ENCODE measurements at regions not wholly inside any gene's neighbourhood (a gene's known extent, or its start where the extent isn't known, plus 50 kb on each side); places are given as distances from the start of the nearest gene placed in this dataset.

- DNase-seq (ENCODE audit: low spot score), result no peak
These were observed 261.9 kb downstream of the SNX10 start for GRCh38 chr7:26553582-26553981.

DNA sequence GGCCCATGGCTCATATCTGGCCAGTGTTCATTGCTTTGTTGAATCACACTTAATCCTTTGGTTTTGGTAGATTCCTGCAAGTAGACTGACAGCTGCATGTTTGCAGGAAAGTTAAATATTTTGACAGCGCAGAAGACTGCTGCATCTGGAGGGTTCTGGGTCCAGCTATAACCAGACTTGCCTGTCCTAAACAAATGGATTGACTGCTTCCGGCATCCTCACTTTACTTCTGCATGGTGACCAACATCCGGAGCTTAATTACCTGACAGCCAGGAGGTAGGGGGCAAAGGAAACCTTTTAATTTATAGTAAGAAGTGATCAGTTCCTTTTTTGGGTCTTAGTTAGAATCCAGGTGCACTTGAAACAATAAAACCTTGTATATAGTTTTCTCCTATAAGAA lies 263.3 kb downstream of the SNX10 start:
- DNase-seq (ENCODE audit: low spot score), result no peak

DNA sequence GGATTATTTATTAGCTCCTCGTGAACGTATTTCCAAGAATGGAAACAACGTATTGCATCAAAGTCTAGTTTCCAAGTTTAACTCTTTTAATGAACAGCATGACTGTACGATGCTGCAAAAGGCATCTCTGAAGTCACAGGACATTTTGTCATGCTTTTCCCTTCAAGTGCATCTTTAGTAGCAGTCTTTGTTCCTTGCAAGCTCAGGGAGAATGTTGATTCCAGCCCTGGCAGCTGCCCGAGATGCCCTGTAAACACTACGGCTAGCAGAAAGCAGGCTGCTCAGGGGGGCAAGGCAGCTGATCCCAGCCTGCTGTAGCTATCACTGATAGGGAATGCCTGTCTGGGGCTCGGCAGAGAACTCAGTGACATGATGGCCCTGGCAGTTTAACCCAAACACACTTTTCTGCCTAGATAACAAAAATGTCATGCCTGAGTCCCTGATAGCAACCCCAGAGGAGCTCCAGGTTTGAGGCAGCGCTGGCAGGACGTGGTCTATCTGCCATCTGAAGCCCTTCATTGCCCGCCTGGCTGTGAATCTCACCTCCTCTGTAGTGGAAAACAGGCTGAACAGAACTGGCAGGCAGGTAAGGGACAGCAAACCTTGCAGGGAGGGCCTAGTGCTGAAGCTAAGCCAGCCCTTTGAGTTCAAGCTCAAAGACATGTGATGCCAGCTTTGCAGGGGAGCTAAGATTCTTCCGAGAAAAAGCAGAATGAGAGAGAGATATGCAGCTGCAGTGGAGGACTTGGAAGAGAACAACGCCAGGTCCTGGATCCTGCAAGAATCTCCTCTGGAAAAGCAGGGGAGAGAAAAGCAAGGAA lies 264.6 kb downstream of the SNX10 start:
- DNase-seq (ENCODE audit: low spot score), result no peak

DNA sequence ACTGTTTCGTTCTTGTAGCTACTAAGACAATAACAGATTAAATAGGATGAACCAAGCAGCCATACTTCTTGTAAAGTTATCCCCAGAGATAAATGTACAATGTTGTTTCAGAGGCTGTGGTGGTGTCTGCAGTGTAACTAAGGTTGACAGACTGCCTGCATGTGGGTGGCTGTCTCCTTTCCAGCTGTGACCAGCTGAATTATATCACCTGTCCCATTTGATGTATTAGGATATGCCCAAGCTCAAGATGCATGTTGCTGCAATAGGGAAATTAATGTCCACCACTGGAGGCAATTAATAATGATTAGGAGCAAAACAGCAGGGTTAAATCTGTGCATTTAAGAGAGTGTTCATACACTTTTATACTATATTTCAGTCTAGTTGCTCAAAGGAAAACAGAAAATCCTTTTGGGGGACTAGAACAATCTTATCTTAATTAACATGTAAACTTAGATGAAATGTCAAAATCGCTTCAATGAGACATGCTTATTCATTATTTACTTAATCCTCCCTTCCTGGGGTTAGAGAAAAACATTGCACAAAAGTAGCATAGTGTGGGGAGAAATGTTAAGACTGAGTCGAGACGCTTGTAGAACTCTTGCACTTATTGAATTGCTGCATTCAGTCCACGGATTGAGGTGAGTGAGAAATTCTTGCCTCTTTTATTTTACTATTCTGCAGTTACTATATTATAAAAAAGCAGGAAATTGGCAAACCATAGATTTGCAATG lies 269.0 kb downstream of the SNX10 start:
- DNase-seq (ENCODE audit: low spot score), result no peak

DNA sequence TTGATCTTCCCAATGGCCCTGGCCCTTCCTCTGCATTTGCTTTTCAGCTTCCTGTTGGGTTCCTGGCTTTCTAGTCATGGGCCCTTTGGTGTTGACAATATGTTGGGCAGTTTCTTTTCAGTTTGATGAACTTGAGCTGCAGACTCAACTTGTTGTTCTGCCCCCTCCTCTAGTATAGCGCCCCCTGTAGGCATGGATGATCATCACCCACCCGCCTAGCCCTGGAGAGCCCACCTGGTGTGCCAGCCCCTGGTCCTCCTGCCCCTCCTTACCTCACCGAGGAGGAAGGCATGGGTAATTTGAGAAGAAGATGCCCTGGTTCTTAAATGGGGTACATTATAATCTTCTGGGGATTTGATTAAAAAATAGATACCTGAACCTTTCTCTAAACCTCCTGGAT lies 271.2 kb downstream of the SNX10 start:
- no peak for DNase-seq (ENCODE audit: low spot score)

DNA sequence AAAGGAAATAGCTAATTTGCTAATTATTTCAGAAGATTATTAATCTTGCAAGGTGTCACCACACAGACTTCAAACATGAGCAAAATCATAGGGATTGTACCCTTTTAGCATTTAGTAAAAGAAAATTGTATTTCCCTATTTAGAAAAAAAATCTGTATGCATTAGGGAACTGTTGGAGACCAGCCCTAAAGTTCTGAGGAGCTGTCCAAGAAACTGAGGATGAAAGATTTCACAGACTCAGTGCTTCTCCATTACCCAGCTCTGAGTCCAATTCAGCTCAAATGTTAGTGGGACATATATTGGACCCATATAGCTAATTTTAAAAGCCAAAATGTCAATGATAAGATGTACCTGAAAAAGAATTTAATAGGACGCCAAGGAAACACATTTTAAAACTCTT lies 271.7 kb downstream of the SNX10 start:
- no peak for DNase-seq (ENCODE audit: low spot score)

GRCh38 chr7:26567266-26567665 lies 275.6 kb downstream of the SNX10 start:
- DNase-seq (ENCODE audit: low spot score), result no peak

DNA sequence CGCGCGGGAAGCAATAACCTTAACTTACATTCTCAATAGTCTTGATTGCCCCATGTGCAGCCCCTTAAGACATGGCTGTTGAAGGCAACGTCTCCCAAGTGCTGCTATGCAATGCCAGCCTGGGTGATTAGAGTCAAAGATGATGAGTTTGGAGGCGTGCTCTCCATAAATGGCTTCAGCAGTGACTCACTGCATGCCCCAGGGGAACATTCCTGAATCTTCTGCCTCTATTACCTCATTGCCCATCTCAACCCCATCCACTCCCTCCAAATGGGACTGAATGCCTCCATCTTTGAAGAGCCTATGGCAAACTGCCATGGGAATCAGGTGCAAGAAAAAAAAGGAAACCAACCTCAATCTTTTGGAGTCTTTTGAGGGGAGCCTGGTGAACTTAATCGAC lies 282.8 kb downstream of the SNX10 start:
- DNase-seq (ENCODE audit: low spot score), result no peak

- DNase-seq (ENCODE audit: low spot score), result no peak
These were observed 284.3 kb downstream of the SKAP2 start for GRCh38 chr7:26580064-26580591.

- no peak for DNase-seq (ENCODE audit: low spot score)
These were observed 283.7 kb downstream of the SKAP2 start for GRCh38 chr7:26580711-26581110.

DNA sequence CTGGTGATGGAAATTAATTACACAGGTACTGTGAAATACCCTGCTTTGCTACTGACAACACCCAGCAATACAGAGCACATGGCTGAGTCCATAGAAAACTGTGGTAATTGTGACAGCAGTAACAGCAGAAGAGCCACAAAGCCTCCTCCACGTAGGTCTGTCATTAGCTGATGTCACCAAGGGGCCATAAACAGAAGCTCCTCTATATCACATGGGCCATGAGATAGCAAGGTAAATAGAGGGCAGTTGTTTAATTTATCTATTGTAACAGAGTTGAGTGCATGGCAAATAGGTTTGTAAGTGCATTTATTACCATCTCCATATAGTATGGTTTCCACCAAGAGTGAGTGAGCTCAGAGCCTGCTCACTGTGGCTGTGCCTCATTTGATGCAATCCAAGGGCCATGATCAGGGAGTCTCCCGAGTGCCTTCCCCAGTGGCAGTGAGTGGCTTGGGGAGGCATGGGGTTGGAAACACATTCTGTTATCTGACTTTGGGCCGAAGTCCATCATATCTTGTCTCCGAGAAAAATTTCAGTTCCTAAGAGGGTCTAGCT lies 281.2 kb downstream of the SKAP2 start:
- no peak for DNase-seq (ENCODE audit: low spot score)

GRCh38 chr7:26584326-26584725 lies 280.1 kb downstream of the SKAP2 start:
- no peak for DNase-seq (ENCODE audit: low spot score)

GRCh38 chr7:26584987-26585665 lies 279.3 kb downstream of the SKAP2 start:
- no peak for DNase-seq (ENCODE audit: low spot score)

DNA sequence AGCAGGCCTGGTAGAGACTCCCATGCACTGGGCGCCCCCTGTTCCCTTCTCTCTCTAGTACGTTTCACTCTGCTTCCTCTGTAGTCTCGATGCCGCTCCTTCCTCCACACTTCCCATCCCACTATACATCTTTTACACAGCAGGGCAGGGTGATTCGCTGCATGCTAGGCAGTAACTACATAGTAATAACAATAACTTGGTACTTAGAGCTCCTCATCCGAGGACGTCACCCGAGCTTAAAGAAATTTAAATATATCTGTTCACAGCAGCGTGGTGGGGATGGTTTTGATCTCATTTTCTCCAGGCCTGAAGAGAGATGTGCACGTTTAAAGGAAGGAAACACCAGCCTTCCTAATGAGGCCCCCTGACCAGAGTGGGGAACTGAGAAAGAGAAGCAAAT lies 276.9 kb downstream of the SKAP2 start:
- no peak for DNase-seq (ENCODE audit: low spot score)

DNA sequence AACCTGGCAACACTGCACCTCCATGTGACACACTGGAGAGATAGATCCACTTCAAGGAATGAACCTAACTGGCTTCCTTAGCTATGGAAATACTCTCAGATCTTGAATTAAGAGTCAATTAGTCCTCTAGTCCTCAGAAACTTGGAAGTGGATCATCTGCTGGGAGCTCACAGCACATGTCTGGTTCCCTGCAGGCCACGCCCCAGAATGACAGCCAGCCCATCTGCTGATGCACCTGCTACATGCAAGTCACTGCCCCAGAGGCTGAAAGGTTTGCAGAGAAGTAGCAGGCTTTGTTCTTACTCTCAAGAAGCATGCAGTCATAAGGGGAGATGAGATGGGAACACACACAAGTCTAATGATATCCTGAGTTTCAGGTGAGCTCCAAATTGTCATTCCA lies 275.9 kb downstream of the SKAP2 start:
- no peak for DNase-seq (ENCODE audit: low spot score)

- no peak for DNase-seq (ENCODE audit: low spot score)
These were observed 273.7 kb downstream of the SKAP2 start for GRCh38 chr7:26590709-26591108.

- no peak for DNase-seq (ENCODE audit: low spot score)
These were observed 272.4 kb downstream of the SKAP2 start for GRCh38 chr7:26592011-26592410.

DNA sequence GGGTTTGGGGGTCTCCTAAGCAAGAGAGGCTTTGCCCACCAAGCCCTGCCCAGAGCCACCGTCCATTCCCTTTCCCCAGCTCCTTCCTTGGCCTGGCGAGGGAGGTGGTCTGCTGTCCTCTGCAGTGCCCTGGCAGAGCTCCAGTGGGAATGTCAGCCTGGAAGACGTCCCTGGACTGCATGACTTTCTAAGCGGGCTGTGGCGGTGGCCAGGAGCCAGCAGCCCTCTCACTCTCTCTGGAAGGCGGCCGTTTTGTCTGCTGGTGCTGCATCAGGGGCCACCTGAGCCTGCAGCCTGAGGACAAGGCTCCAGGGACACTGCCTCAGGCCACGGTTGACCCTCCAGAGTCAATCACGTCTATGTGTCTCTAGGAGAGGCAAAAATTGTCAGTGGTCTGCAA lies 271.0 kb downstream of the SKAP2 start:
- no peak for DNase-seq (ENCODE audit: low spot score)

GRCh38 chr7:26593896-26594295 lies 270.5 kb downstream of the SKAP2 start:
- no peak for DNase-seq (ENCODE audit: low spot score)

GRCh38 chr7:26594553-26594952 lies 269.8 kb downstream of the SKAP2 start:
- DNase-seq (ENCODE audit: low spot score), result no peak

- no peak for DNase-seq (ENCODE audit: low spot score)
These were observed 265.5 kb downstream of the SKAP2 start for GRCh38 chr7:26598867-26599266.

DNA sequence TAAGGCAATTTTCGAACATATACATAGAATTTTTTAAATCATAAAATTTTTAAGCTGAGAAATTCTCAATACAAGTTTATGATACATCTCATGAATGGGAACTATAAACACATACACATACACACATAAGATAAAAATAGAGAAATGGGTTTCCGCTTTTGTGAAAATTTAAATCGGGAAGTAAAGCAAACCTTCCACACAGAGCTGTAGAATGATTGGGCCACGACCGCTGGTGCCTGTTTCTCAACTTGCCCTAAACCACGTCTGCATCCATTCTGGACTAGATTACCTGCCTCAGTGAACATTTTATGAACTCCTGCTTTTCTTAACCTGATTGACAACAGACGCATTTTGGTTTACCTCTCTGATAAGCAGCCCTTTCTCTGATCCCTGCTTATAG lies 264.4 kb downstream of the SKAP2 start:
- no peak for DNase-seq (ENCODE audit: low spot score)

DNA sequence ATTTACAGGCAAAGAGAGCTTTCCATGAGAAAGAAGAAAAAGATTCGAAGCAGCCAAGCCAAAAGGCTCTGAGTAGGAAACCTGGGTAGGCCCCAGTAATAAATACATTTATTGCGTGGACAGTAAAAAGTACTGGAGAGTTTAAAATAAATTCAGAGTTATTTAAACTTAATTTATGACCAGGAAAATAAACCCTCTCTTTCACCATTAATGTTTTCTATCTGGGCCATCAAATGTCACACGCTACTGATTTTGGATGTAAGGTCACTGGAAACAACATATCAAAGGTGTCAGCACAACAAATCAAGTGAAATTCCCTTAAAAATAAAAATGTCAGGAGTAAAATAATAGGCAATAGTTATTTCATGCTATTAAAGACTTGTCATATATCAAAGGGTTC lies 264.0 kb downstream of the SKAP2 start:
- DNase-seq (ENCODE audit: low spot score), result no peak
